PFSK-1 (cell line): ENCODE measurements at regions not wholly inside any gene's neighbourhood (a gene's known extent, or its start where the extent isn't known, plus 50 kb on each side); places are given as distances from the start of the nearest gene placed in this dataset.

Source experiments
- FOXP2 ChIP-seq: optimal IDR thresholded peaks from 2 replicates; pipeline ENCODE3; 2011; ENCODE audit warnings: borderline replicate concordance, control low read depth, inconsistent platforms; ENCODE audit not compliant: insufficient read depth; ENCODE audit errors: extremely low read length, extremely low read depth
- POLR2AphosphoS5 ChIP-seq: IDR thresholded peaks from 2 replicates; pipeline ENCODE4 v1.6.1; 2012; ENCODE audit warnings: low read depth, mild to moderate bottlenecking, control low read depth, low read length, moderate library complexity
- SIN3A ChIP-seq: IDR thresholded peaks from 2 replicates; pipeline ENCODE4 v1.6.1; 2012; ENCODE audit warnings: mild to moderate bottlenecking, low read length, moderate library complexity, borderline replicate concordance; ENCODE audit not compliant: insufficient read depth
- TF ChIP-seq, protein P1 (sequence below), 2 experiments: IDR thresholded peaks; 2 replicates each; pipeline versions ENCODE4 v1.6.1 to v1.8.0; 2011 to 2012; ENCODE audit warnings: low read depth in 2 of 2, low read length in 2 of 2, control low read depth in 1 of 2, inconsistent platforms in 1 of 2, mild to moderate bottlenecking in 1 of 2, moderate library complexity in 1 of 2; ENCODE audit not compliant: insufficient read depth in 1 of 2

DNA sequence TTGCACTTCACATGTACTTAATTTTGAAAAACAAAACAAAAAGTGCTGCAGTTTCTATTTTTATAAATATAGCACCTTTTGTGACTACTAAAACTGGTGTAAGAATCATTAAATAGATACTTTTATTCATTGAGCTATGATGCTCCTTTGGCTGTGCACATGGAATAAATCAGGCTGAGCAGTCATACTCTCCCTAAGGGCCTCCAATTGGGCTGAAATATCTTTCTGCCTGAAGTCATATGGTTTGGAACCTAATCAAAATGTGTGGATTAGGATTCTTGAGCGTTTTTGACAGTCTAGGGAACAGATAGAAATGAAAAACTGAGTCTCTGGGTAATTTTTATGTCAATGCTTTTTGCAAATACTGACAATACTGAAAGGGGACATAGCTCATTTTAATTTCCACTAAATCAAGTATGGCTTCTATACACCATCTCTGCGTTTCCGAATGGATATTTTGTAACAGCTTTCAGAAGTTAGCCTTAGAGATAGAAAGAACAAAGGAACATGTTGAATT lies 392.2 kb upstream of the ROBO1 start:
- TF ChIP-seq, protein P1, sequence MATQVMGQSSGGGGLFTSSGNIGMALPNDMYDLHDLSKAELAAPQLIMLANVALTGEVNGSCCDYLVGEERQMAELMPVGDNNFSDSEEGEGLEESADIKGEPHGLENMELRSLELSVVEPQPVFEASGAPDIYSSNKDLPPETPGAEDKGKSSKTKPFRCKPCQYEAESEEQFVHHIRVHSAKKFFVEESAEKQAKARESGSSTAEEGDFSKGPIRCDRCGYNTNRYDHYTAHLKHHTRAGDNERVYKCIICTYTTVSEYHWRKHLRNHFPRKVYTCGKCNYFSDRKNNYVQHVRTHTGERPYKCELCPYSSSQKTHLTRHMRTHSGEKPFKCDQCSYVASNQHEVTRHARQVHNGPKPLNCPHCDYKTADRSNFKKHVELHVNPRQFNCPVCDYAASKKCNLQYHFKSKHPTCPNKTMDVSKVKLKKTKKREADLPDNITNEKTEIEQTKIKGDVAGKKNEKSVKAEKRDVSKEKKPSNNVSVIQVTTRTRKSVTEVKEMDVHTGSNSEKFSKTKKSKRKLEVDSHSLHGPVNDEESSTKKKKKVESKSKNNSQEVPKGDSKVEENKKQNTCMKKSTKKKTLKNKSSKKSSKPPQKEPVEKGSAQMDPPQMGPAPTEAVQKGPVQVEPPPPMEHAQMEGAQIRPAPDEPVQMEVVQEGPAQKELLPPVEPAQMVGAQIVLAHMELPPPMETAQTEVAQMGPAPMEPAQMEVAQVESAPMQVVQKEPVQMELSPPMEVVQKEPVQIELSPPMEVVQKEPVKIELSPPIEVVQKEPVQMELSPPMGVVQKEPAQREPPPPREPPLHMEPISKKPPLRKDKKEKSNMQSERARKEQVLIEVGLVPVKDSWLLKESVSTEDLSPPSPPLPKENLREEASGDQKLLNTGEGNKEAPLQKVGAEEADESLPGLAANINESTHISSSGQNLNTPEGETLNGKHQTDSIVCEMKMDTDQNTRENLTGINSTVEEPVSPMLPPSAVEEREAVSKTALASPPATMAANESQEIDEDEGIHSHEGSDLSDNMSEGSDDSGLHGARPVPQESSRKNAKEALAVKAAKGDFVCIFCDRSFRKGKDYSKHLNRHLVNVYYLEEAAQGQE (IDR thresholded peaks at IDR 0.05; ENCODE audit: insufficient read depth in 1 of 2, low read depth in 2 of 2, low read length in 2 of 2) = no peak
- TF ChIP-seq FOXP2 (no peak), SIN3A (no peak), POLR2AphosphoS5 (no peak)
